ENCODE measurements at regions not wholly inside any gene's neighbourhood (a gene's known extent, or its start where the extent isn't known, plus 50 kb on each side); places are given as distances from the start of the nearest gene placed in this dataset.
"Not testable (repeated sequence)": the region's sequence is repeated elsewhere in the genome, so short reads cannot be mapped to it uniquely, and the experiment has no call there.

- no peak overlapping the region for H3K4me3 ChIP-seq (ENCODE audit: low read length)
- no peak for TF ChIP-seq CTCF (IDR thresholded peaks at IDR 0.05; ENCODE audit: insufficient read depth, low read depth, low read length, missing control alignments)
- DNase-seq (ENCODE audit: low read depth): no peak
Observed at GRCh38 chr2:40028792-40029488, 249.9 kb upstream of the THUMPD2 start.

- DNase-seq (ENCODE audit: low read depth): no peak
- TF ChIP-seq CTCF (IDR thresholded peaks at IDR 0.05; ENCODE audit: insufficient read depth, low read depth, low read length, missing control alignments): no peak
- H3K4me3 ChIP-seq (ENCODE audit: low read length): no peak overlapping the region
Observed at GRCh38 chr2:40027968-40028367, 248.9 kb upstream of the THUMPD2 start.

- not testable (repeated sequence) for H3K4me3 ChIP-seq (ENCODE audit: low read length); DNase-seq (ENCODE audit: low read depth)
Observed at GRCh38 chr2:40025276-40025675, 246.2 kb upstream of the THUMPD2 start.

- no peak for TF ChIP-seq CTCF (IDR thresholded peaks at IDR 0.05; ENCODE audit: insufficient read depth, low read depth, low read length, missing control alignments)
- DNase-seq (ENCODE audit: low read depth): no peak
- H3K4me3 ChIP-seq (ENCODE audit: low read length): no peak overlapping the region
Observed at GRCh38 chr2:40020997-40021396, 241.9 kb upstream of the THUMPD2 start.

- DNase-seq (ENCODE audit: low read depth): peak; percentile 26
- TF ChIP-seq CTCF (IDR thresholded peaks at IDR 0.05; ENCODE audit: insufficient read depth, low read depth, low read length, missing control alignments): no peak
- no peak overlapping the region for H3K4me3 ChIP-seq (ENCODE audit: low read length)
Observed at GRCh38 chr2:40016151-40016885, 237.3 kb upstream of the THUMPD2 start.

- not testable (repeated sequence) for H3K4me3 ChIP-seq (ENCODE audit: low read length); DNase-seq (ENCODE audit: low read depth)
Observed at GRCh38 chr2:40013962-40014361, 234.9 kb upstream of the THUMPD2 start.

- no peak overlapping the region for H3K4me3 ChIP-seq (ENCODE audit: low read length)
- TF ChIP-seq CTCF (IDR thresholded peaks at IDR 0.05; ENCODE audit: insufficient read depth, low read depth, low read length, missing control alignments): no peak
- peak; percentile 9 for DNase-seq (ENCODE audit: low read depth)
Observed at GRCh38 chr2:40004336-40004735, 225.3 kb upstream of the THUMPD2 start.

- DNase-seq (ENCODE audit: low read depth): no peak
- no peak overlapping the region for H3K4me3 ChIP-seq (ENCODE audit: low read length)
- no peak for TF ChIP-seq CTCF (IDR thresholded peaks at IDR 0.05; ENCODE audit: insufficient read depth, low read depth, low read length, missing control alignments)
Observed at GRCh38 chr2:40002339-40002738, 223.3 kb upstream of the THUMPD2 start.
